Transverse colon (tissue), 4 donors: ENCODE measurements at regions not wholly inside any gene's neighbourhood (a gene's known extent, or its start where the extent isn't known, plus 50 kb on each side); places are given as distances from the start of the nearest gene placed in this dataset.

ENCODE experiments used
- DNase-seq: peaks from one replicate; pipeline ENCODE4 v3.0.0-alpha.2; 2019
- H3K27ac ChIP-seq, 4 donors: fragments of 200-600 bp; sonication (generic); 2 replicates each; pipeline ENCODE4 v1.5.1; 2016 to 2018; ENCODE audit warnings: inconsistent platforms in 4 of 4
- H3K27me3 ChIP-seq: fragments of 200-600 bp; sonication (generic); 2 replicates; pipeline ENCODE4 v1.5.1; 2017; ENCODE audit warnings: inconsistent platforms
- H3K36me3 ChIP-seq, 4 donors: fragments of 200-600 bp; sonication (generic); 2 replicates each; pipeline ENCODE4 v1.5.1; 2017 to 2019; ENCODE audit warnings: inconsistent platforms in 4 of 4
- H3K4me1 ChIP-seq, 4 donors: fragments of 200-600 bp; sonication (generic); 2 replicates each; pipeline ENCODE4 v1.5.1; 2017 to 2020; ENCODE audit warnings: inconsistent platforms in 4 of 4
- H3K4me3 ChIP-seq, 4 donors: fragments of 200-600 bp; sonication (generic); 1 replicate in 1 of 4; 2 replicates in 3 of 4; pipeline versions ENCODE4 v1.5.1 to v1.6.1; 2017 to 2019; ENCODE audit warnings: inconsistent platforms in 4 of 4
- H3K9me3 ChIP-seq, 2 donors: fragments of 200-600 bp; sonication (generic); 2 replicates each; pipeline ENCODE4 v1.5.1; 2017 to 2019; ENCODE audit warnings: inconsistent platforms in 2 of 2
- CTCF ChIP-seq, 5 experiments: fragments of 200-600 bp in 3 of 5; fragments of 450-650 bp in 2 of 5; sonication (generic) in 3 of 5; IDR thresholded peaks; 1 replicate in 2 of 5; 2 replicates in 3 of 5; pipeline ENCODE4 v1.5.1; 2016 to 2017; ENCODE audit warnings: antibody characterized with exemption in 5 of 5, inconsistent platforms in 3 of 5, mild to moderate bottlenecking in 2 of 5, moderate library complexity in 1 of 5
- EP300 ChIP-seq: sonication (generic); formaldehyde crosslinking; IDR thresholded peaks from one replicate; pipeline ENCODE4 v1.6.1; 2017; ENCODE audit warnings: antibody characterized with exemption, low read depth
- POLR2A ChIP-seq: fragments of 450-650 bp; IDR thresholded peaks from one replicate; pipeline ENCODE4 v1.6.1; 2016; ENCODE audit warnings: antibody characterized with exemption, mild to moderate bottlenecking, moderate library complexity
- POLR2AphosphoS5 ChIP-seq, 3 donors: sonication (generic); formaldehyde crosslinking; IDR thresholded peaks; one replicate each; pipeline ENCODE4 v1.6.1; 2016; ENCODE audit warnings: antibody characterized with exemption in 3 of 3
- WGBS, 2 donors: methylation state at CpG; one replicate each; pipeline ENCODE4 v1.1.5; 2018; ENCODE audit warnings: low coverage in 1 of 2; 5-methylcytosine and 5-hydroxymethylcytosine counted together
- in situ Hi-C, 4 donors: fragments of 200-750 bp; cut with MboI; loops; one replicate each; pipeline versions ENCODE4 v1.15.0 to v1.15.1; 2017; ENCODE audit warnings: low sequenced_read_pairs in 3 of 4, low pct_ligation_motif_present in 1 of 4, low pct_unique_long_range_greater_than_20kb in 1 of 4
- intact Hi-C: fragments of 100-400 bp; cut with DNase I; formaldehyde crosslinking; loops from one replicate; pipeline ENCODE4 v1.15.1; 2023; ENCODE audit warnings: low total_unique reads

- Histone ChIP-seq H3K36me3 (no peaks in the 10 kb centered on the region), H3K27ac (no peak overlapping the region), H3K27me3 (no peaks in the 10 kb centered on the region), H3K4me3 (no peak overlapping the region), H3K9me3 (no peaks in the 10 kb centered on the region), H3K4me1 (no peaks in the 10 kb centered on the region)
- 62 to 85% methylated on average over 1 of the region's 1 CpG for WGBS, 2 donors
- in situ Hi-C loops = loop anchor here (25.0 kb wide), 3 partner anchors 886 to 1986 kb away; no protein-coding TSS in a partner anchor
- intact Hi-C loops = no loop called here
- DNase-seq = no peak
- TF ChIP-seq EP300 = no peak
- TF ChIP-seq CTCF (IDR thresholded peaks at IDR 0.05) = no peak
- no peak for TF ChIP-seq POLR2A
- no peak for TF ChIP-seq POLR2AphosphoS5 (IDR thresholded peaks at IDR 0.05)
These were observed 712.1 kb upstream of the ARRDC4 start for GRCh38 chr15:97248376-97248775.

- Histone ChIP-seq H3K36me3 (no peaks in the 10 kb centered on the region), H3K4me1 (no peaks in the 10 kb centered on the region), H3K4me3 (no peak overlapping the region), H3K27me3 (no peaks in the 10 kb centered on the region), H3K27ac (no peak overlapping the region), H3K9me3 (no peaks in the 10 kb centered on the region)
- 73 to 92% methylated on average over 3 of the region's 3 CpGs for WGBS, 2 donors
- no peak for DNase-seq
- in situ Hi-C loops = no loop called here
- no peak for TF ChIP-seq EP300
- intact Hi-C loops = no loop called here
These were observed 700.6 kb upstream of the ARRDC4 start for GRCh38 chr15:97259943-97260342.

GRCh38 chr15:97301166-97301565, 659.3 kb upstream of the ARRDC4 start:
- WGBS, 2 donors = 72 to 100% methylated on average over 1 to 3 of the region's 3 CpGs
- no peaks in the 10 kb centered on the region for H3K9me3 ChIP-seq
- intact Hi-C loops = no loop called here
- no peaks in the 10 kb centered on the region for H3K4me1 ChIP-seq
- H3K27ac ChIP-seq = no peak overlapping the region
- DNase-seq = no peak
- no peak for TF ChIP-seq CTCF (IDR thresholded peaks at IDR 0.05)
- H3K27me3 ChIP-seq = no peaks in the 10 kb centered on the region
- no peaks in the 10 kb centered on the region for H3K36me3 ChIP-seq
- in situ Hi-C loops = no loop called here
- no peak overlapping the region for H3K4me3 ChIP-seq

- no peaks in the 10 kb centered on the region for H3K27me3 ChIP-seq
- H3K36me3 ChIP-seq = no peaks in the 10 kb centered on the region
- H3K4me1 ChIP-seq = no peaks in the 10 kb centered on the region
- no peak overlapping the region for H3K4me3 ChIP-seq
- 63 to 73% methylated on average over 1 to 3 of the region's 3 CpGs for WGBS, 2 donors
- no peaks in the 10 kb centered on the region for H3K9me3 ChIP-seq
- TF ChIP-seq POLR2AphosphoS5 (IDR thresholded peaks at IDR 0.05) (no peak), POLR2A (no peak), EP300 (no peak), CTCF (IDR thresholded peaks at IDR 0.05) (no peak)
- in situ Hi-C loops = no loop called here
- no peak overlapping the region for H3K27ac ChIP-seq
- no peak for DNase-seq
- intact Hi-C loops = no loop called here
These were observed 644.1 kb upstream of the ARRDC4 start for GRCh38 chr15:97316362-97316761.

GRCh38 chr15:97317163-97317562, 643.3 kb upstream of the ARRDC4 start:
- in situ Hi-C loops = no loop called here
- H3K9me3 ChIP-seq = no peaks in the 10 kb centered on the region
- no peaks in the 10 kb centered on the region for H3K36me3 ChIP-seq
- 87 to 90% methylated on average over 3 of the region's 3 CpGs for WGBS, 2 donors
- TF ChIP-seq POLR2A = no peak
- no peak for TF ChIP-seq EP300
- TF ChIP-seq CTCF (IDR thresholded peaks at IDR 0.05) = no peak
- TF ChIP-seq POLR2AphosphoS5 (IDR thresholded peaks at IDR 0.05) = no peak
- intact Hi-C loops = no loop called here
- H3K4me1 ChIP-seq = no peaks in the 10 kb centered on the region
- no peaks in the 10 kb centered on the region for H3K27me3 ChIP-seq
- no peak overlapping the region for H3K4me3 ChIP-seq
- no peak for DNase-seq
- H3K27ac ChIP-seq = no peak overlapping the region
